HG03108 (cell line): ENCODE measurements at regions not wholly inside any gene's neighbourhood (a gene's known extent, or its start where the extent isn't known, plus 50 kb on each side); places are given as distances from the start of the nearest gene placed in this dataset.

Experiments used
- ATAC-seq: cut with Tn5 transposase; IDR thresholded peaks from one replicate; pipeline ENCODE4 v1.9.1; 2021; ENCODE audit warnings: moderate library complexity; ENCODE audit not compliant: unreplicated experiment

DNA sequence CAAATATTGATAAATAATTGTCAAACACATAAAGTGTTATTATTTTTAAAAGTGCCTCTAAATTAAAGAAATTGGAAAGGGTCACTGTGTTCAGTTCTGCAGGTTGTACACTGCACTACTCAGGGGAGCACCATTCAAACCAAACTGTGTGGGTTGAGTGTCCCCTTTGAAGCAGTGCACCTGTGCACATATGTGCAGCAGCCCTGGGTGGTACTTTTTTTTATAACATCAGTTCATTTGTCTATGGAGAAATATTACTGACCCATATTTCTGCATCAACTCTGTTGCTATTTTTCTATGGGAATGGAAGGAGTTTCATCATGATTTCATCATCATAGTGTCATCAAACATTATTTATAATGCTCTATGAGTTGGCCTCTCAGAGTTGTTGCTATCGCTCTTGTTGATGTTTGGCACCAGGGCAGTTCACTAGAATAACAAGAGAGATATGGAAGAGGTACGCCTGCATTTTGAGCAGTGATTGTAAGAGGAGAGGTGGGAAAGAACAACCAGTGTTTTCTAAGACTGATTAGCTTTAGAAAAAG is 457.6 kb downstream of the TFAP2A start:
- ATAC-seq, result no peak

DNA sequence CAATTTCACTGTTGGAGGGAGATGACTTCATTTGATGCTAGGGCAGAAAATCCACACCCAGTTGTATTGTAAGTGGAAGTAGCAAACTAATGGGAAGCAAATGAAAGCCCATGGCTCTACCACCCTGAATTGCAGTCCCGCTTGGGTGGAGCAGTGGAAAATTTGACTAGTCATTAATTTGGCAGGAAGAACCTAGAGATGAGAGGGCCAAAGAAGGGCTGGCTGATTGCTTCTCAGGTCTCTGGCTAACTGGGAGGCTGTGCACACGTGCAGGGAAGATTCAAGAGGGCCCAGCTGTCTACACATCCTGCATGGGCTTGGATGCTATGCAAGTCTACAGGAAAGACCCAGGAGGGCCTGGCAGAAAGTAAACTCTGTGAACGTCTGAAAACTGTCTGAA is 466.2 kb downstream of the TFAP2A start:
- no peak for ATAC-seq

DNA sequence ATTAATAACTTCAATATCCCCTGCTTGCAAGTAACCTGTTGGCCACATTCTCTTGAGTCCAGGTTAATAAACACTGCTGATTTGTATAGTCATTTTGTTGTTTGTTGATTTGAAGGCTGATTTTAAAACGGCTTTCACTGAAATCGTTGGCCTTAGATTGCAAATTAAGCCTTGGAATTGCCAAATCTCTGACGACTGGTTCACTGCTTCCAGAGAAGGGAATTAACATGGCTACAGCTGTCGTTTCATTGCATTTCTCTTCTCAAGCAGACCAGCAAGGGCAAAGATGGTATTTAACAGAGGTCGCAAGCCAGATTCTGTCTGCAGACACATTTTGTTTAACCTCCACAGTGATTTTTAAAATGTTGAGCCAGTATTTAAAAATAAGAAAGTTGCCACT is 470.9 kb downstream of the TFAP2A start:
- no peak for ATAC-seq

DNA sequence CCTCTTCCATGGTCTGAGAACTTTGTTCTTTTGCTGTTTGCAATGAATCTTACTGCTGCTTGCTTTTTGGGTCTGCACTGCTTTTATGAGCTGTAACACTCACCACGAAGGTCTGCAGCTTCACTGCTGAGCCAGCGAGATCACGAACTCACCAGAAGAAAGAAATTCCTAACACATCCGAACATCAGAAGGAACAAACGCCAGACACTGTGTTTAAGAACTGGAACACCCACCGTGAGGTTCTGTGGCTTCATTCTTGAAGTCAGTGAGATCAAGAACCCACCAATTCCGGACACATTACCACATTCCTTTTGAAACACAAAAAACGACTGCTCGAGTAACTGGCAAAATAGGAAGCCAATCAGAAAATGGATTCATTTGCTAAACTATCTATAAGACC is 471.8 kb downstream of the TFAP2A start:
- ATAC-seq, result no peak

DNA sequence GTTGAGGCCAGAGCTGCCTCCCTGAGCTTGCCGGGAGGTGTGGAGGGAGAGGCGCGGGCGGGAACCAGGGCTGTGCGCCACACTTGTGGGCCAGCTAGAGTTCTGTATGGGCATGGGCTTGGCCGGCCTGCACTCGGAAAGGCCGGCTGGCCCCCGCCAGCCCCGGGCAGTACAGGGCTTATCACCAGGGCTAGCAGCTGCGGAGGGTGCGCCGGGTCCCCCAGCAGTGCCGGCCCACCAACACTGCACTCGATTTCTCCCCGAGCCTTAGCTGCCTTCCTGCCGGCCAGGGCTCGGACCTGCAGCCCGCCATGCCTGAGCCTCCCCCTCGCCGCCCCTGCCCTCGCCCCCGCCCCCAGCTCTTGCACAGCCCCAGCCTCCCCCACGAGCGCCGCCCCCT is 472.7 kb downstream of the TFAP2A start:
- no peak for ATAC-seq

DNA sequence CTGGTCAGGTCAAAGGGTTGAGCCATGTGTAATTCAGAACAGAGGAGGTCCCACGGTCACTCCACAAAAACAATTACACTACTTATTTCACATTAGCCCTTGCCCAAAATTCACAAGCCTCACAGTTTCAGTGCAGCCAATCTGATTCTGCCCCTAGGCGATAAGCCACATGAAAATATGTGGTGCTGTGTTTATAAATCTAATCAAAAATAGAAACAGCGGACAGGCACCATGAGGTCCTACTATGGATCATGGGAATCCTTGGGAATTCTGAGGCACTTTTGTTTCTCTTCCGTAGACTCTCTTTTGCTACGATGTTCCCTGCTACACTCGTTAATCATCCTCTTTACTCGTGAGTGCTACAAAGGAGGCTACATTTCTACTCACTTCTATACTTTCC is 476.1 kb downstream of the TFAP2A start:
- ATAC-seq, result no peak

DNA sequence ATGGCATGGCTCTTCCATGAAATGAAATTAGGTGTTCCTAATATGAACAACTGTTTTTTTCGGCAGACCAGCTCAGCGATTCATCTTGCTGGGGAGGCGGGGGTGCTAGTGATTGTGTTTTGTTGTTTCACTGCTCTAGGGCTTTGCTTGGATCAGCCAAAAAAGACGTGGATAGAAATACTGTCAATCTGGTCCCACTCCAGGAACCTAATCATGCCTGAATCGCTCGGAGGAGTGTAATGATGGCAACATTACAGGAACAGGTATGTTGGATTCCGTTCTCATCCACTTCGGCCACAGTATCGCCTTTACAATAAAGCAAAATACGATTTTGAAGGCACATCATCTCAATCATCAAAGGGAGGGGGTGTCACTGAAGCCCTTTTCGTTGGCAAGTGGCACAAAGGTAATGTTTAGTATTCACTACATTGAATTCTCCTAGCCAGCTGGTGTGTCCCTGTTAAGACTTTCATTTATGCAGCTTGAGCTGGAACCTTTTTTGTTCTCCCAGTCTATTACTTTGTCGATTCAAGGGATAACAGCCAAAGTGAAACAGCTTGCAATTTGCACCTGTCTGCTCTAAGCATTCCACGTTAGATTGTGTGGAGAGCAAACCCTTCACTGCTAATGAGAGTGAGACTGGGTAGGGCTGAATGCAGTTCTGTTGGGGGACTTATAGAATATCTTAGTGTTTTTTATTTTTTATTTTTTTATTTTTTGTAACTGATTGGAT is 477.7 kb downstream of the TFAP2A start:
- no peak for ATAC-seq

DNA sequence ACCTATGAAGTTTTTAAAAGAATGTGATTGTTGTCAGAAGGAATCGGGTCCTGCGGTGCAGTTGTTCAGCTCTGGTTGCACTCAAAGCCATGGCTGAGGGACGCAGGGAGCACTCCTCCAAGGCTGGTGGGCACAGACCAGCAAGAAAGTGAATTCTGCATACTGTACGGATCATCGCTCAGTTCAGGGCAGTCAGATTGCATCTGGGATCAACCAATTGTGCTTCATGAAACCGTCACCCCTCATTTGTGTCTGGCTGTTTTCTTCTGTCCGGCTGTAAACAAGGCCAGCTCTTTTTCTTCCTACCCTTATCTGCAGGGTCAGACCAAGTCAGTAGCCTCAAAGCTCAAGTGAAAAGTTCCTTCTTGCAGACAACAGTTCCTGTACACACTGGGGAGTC is 478.3 kb downstream of the TFAP2A start:
- ATAC-seq, result no peak

DNA sequence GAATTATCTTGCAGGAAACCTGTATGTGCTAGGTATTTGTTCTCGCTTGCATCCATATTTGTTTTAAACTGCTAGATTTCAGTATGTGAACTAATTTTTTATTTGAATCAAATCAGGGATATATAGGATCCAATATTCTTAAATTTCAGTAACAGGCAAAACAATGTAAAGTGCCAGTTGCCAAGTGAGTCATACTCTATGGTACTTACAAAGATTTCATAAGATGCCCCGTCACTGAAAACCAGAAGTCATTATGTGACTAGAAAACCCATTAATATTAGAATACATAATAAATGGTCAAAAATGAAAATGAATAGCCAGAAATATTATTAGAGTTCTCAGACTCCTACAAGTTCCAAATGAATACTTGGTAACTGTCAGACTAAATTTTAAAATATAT is 481.2 kb downstream of the TFAP2A start:
- ATAC-seq, result no peak

DNA sequence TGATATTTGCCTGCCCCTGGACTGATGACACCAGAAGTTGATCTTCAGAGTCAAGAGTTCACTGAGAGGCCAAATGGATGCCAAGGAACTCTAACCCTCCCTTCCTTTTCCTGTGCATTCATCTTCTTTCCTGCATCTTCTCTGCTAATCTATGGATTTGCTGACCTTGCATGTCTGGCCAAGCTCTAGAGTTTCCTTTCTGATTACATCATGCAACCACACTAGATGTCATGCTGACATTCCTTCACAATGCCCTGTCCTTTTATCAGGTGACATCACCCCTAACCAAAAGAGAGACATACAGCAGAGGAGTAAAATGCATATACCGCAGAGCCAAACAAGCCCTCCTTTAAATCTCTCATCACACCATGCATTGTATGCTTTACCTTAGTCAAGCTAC is 487.6 kb downstream of the TFAP2A start:
- no peak for ATAC-seq

DNA sequence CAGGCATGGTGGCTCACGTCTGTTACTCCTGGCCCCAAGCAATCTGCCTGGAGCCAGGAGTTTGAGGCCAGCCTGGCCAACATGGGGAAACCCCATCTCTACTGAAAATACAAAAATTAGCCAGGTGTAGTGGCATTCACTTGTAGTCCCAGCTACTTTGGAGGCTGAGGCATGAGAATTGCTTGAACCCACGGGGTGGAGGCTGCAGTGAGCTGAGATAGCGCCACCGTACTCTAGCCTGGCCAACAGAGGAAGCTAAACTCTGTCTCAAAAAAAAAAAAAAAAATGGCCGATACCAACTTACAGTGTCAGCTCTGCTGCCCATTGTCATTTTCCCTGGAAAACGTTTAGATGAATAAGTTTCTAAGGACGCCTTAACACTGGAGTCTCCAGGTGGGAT is 489.9 kb downstream of the TFAP2A start:
- ATAC-seq, result no peak

DNA sequence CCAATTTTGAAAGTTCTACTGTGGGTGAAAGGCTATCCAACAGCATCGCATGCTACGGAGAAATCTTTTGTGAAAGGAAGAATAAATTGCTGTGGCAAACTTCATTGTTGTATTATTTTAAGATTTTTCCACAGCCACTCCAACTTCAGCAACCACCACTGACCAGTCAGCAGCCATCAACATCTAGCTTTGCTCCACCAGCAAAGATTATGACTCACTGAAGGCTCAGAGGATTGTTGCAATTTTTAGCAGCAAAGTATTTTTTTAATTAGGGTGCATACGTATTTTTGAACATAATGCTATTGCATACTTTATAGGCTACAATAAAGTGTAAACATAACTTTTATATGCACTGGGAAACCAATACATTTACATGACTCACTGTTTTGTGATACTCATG is 493.5 kb downstream of the TFAP2A start:
- ATAC-seq, result no peak

DNA sequence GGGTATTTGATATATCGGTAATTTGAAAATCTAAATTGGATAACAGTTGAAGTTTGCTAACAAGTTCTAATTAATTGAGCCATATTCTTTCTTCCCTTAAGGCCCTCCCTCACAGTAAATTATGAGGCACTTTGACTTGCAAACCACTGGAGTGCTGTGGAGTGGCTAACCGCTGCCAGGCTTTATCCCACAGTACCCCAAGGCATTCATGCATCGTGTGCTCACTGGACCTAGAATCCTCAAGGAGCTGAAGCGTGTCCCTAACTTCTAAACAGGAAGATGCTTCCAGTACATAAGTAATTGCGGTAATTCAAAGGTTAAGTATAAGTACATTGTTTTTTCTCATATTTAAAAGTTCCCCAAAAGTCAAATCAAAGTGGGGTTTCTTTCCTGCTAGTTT is 499.9 kb downstream of the TFAP2A start:
- ATAC-seq, result no peak

DNA sequence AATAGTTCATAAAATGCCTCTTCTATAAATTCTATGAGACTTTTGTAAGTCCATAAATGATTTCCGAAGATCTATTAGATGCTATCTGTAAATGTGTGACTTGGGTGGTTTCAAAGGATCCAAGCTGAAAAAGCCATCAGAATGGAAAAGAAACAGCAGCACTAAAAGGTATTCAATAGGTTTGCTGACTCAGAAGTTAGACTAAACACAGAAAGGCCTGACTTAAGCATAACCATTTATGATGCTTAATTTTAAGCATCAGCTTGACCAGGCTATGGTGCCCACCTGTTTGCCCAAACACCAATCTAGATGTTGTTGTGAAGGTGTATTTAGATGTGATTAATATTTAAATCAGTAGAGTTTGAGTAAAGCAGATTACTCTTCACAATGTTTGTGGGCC is 513.5 kb downstream of the TFAP2A start:
- no peak for ATAC-seq

DNA sequence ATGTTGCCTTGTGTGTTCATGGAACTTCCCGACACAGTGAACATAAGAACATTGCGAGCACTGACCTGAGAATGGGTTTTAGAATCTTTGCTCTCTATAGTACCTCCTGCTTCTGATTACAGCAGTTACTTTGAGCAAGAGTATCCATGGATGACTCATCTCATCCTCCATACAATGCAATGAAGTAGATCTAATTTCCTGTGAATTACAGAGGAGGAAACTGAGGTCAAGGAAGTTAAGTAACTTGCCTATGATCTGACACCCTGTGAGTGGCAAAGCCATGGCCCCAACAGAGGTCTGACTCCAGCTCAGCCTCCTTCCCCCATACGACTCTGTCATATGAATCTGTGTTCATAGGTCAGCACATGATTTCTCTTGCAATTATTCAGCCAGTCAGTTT is 518.1 kb downstream of the TFAP2A start:
- ATAC-seq, result no peak

DNA sequence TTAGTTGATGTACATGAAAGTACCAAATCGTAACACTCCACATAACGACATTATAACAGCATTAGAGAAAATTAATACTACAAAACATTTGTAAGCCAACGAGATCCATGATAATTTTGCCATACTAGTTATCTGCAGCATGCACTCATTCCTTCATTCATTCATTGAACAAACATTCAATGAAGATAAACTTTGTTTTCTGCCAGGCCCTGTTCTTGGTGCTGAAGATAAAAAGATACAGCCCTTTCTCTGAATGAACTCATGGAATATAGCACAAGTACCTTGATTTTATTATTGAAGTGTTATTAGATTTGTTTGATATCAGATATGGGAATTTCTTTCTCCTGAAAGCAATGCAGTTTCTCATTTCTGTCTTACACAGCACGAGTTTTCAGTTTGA is 524.0 kb downstream of the TFAP2A start:
- no peak for ATAC-seq

DNA sequence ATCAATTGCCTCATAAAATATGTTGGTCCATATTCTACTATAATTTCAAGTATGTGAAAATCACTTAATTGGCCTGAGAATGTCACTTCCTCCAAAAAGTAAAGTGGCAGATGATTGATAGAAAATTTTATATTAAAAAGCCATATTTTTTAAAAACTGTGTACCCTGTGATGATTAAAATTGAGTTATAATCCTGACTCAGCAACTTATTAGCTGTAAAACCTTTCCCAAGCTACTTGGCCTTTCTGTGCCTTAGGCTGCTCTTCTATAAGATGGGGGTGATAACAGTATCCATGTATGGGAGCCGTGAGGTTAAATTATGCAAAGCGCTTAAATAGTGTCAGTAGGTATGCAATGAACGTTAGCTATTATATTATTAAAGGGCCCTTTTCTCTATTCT is 524.4 kb downstream of the TFAP2A start:
- no peak for ATAC-seq

DNA sequence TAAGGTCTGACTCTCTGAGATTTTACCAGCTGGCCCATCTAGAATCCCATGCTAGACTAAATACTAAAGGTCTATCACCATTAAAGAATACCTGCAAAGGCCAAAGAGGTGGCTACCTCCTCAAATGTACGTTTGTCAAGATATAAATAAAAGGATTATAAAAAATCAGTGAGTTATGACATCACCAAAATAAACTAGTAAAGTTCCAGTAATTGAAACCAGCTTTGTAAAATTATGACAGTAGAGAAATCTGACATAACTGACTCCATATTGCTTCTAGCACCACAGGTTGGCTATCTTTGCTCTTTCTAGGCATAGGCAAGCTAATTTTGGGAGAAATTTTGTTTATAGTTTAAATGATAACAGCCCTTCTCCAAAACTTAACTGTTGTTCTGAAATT is 536.3 kb downstream of the TFAP2A start:
- no peak for ATAC-seq

DNA sequence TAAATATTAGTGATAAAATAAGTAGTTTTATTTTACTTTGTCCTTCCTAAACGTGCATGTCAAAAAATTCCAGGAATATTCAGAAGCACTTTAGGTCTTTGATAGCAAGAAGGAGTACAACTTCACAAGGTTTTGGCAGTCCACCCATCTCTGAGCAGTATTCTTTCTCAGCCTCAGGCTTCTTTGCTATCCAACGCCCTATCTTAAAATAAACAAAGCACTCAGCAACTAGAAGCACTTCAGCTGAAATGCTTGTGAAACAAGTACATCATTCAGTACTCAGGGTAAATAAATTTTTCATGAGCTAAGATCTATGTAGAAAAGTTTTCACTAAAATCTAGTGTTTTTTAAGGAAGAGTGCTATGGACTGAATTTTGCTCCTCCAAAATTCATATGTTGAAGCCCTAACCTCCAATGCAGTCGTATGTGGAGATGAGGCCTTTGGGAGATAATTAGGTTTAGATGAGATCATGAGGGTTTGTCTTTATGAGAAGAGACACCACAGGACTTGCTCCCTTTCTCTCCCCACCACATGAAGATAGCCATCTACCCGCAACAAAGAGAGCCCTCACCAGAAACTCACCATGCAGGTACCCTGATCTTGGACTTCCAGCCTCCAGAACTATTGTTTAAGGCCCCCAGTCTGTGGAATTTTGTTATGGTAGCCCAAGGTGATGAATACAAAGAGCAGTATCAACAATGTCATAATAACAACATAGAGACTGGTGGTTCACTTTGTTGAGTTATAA is 539.1 kb downstream of the TFAP2A start:
- ATAC-seq, result no peak

DNA sequence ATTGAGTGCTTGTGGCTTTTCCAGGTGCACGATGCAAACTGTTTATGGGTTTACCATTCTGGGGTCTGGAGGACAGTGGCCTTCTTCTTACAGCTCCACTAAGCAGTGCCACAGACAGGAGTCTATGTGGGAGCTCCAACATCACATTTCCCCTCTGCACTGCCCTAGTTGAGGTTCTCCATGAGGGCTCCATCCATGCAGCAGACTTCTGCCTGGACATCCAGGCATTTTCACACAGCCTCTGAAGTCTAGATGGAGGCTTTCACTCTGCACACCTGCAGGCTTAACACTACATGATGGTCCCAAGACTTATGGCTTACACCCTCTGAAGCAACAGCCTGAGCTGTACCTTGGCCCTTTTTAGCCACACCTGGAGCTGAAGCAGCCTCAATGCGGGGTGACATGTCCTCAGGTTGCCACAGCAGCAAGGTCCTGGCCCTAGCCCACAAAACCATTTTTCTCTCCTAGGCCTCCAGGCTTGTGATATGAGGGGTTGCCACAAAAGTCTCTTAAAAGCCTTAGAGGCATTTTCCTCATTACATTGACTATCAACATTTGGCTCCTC is 552.2 kb downstream of the TFAP2A start:
- no peak for ATAC-seq

DNA sequence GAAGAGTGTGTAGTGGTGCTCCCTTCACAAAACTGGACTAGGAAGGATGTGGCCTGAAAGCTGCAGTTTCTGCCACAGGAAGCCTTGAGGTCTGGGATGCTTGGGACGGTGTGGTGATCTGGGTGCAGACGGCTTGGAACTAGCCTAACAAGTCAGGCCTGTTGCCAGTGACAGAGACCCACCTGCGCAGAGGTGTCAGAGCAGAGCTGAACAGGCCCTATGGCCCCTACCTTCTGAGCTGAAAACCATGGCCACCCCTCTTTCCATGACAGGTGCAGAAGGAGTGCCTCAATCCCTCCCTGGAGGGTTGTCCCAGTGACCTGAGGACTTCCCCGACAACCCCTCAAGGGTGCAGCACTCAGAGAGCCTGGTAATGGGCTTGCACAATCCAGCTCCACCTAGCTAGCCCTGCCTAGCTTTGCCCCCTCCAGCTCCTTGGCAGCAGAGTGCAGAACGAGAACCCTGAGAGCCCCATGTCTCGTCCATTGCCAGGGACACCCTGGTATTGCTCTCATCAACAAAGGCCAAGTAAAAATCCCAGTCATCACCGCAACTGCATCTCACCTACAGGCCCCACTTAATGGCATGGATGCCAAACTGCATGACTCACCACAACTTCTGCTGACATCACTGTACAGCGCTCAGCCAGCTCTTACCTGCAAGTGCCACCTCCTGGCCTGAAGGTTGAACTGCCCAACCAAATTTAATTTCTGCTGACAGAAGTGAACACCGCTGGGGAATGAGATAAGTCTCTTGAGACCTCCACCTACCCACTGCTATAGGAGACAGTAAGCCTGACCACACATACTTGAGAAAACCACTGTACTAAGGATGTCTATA is 563.1 kb downstream of the TFAP2A start:
- no peak for ATAC-seq
